ENCODE measurements at regions not wholly inside any gene's neighbourhood (a gene's known extent, or its start where the extent isn't known, plus 50 kb on each side); places are given as distances from the start of the nearest gene placed in this dataset.

DNA sequence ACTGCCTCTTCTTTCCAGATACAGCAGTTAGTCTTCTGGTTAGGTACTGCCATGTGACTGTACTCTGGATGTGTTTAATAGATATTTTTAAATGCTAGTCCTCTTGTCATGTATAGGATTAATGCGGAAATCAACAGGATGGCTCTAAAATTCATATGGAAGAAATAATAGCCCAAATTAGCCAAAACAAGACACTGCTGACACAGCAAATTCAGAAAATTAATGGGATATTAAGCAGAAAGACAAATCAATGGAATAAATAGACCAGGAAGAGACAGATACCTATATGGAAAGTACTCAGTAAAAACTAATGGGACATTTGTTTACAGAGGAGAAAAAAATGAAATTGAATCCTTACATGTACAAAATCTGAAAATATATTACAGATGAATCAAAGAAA lies 679.3 kb upstream of the PCDH20 start:
- TF ChIP-seq CTCF (conservative IDR thresholded peaks at IDR 0.05) (no peak), ZFX (IDR thresholded peaks at IDR 0.05) (no peak)

All from C4-2B (cell line).